Keratinocyte (primary cell): ENCODE measurements at regions not wholly inside any gene's neighbourhood (a gene's known extent, or its start where the extent isn't known, plus 50 kb on each side); places are given as distances from the start of the nearest gene placed in this dataset.

ENCODE experiments used
- DNase-seq: peaks from one replicate; pipeline ENCODE4 v3.0.0-alpha.2; 2011; ENCODE audit warnings: low read depth, missing footprints, low spot score
- FAIRE-seq: peaks from 2 replicates; lab custom pipeline; 2011; peaks lifted over from hg19 to GRCh38; lab: Jason Lieb, UNC
- H2AFZ ChIP-seq: 2 replicates; pipeline ENCODE4 v1.6.0; 2012; ENCODE audit warnings: low read length, control low read depth, inconsistent platforms; ENCODE audit not compliant: control insufficient read depth
- H3K27ac ChIP-seq: 2 replicates; pipeline ENCODE4 v1.5.1; 2011; ENCODE audit warnings: low read length; ENCODE audit not compliant: control insufficient read depth, insufficient read depth
- H3K27me3 ChIP-seq: 3 replicates; pipeline ENCODE4 v1.6.0; 2011; ENCODE audit warnings: low read length; ENCODE audit not compliant: control insufficient read depth, insufficient read depth; ENCODE audit errors: extremely low read depth
- H3K36me3 ChIP-seq, 2 experiments: 2 replicates in 1 of 2; 3 replicates in 1 of 2; pipeline ENCODE4 v1.5.1; 2011; ENCODE audit warnings: low read length in 2 of 2, mild to moderate bottlenecking in 1 of 2; ENCODE audit not compliant: control insufficient read depth in 2 of 2, insufficient read depth in 2 of 2; ENCODE audit errors: extremely low read depth in 1 of 2
- H3K4me1 ChIP-seq: 3 replicates; pipeline ENCODE4 v1.5.1; 2011; ENCODE audit warnings: low read length; ENCODE audit not compliant: control insufficient read depth, insufficient read depth; ENCODE audit errors: extremely low read depth
- H3K4me2 ChIP-seq: 3 replicates; pipeline ENCODE4 v1.6.0; 2011; ENCODE audit warnings: low read depth, low read length; ENCODE audit not compliant: control insufficient read depth, insufficient read depth; ENCODE audit errors: extremely low read depth
- H3K4me3 ChIP-seq, 3 experiments: fragments of 200-600 bp in 1 of 3; sonication (generic) in 1 of 3; 2 replicates in 2 of 3; 3 replicates in 1 of 3; pipeline ENCODE4 v1.5.1; 2011 to 2016; ENCODE audit warnings: low read length in 3 of 3, mild to moderate bottlenecking in 3 of 3, control low read depth in 2 of 3, inconsistent platforms in 1 of 3, low read depth in 1 of 3, mixed read lengths in 1 of 3, mixed run types in 1 of 3, moderate library complexity in 1 of 3; ENCODE audit not compliant: control insufficient read depth in 2 of 3, insufficient read depth in 2 of 3; ENCODE audit errors: extremely low read depth in 1 of 3
- H3K79me2 ChIP-seq: 2 replicates; pipeline ENCODE4 v1.6.0; 2012; ENCODE audit warnings: low read length; ENCODE audit not compliant: control insufficient read depth, insufficient read depth
- H3K9ac ChIP-seq: 3 replicates; pipeline ENCODE4 v1.6.0; 2011; ENCODE audit warnings: low read length; ENCODE audit not compliant: control insufficient read depth, insufficient read depth; ENCODE audit errors: extremely low read depth
- H3K9me1 ChIP-seq: 3 replicates; pipeline ENCODE4 v1.6.0; 2011; ENCODE audit warnings: low read length; ENCODE audit not compliant: control insufficient read depth, insufficient read depth; ENCODE audit errors: extremely low read depth
- H3K9me3 ChIP-seq: 2 replicates; pipeline ENCODE4 v1.5.1; 2012; ENCODE audit warnings: low read depth, low read length; ENCODE audit not compliant: control insufficient read depth
- H4K20me1 ChIP-seq: 3 replicates; pipeline ENCODE4 v1.6.0; 2011; ENCODE audit warnings: low read length; ENCODE audit not compliant: control insufficient read depth, insufficient read depth; ENCODE audit errors: extremely low read depth
- CTCF ChIP-seq, 3 experiments: IDR thresholded peaks in 1 of 3; conservative IDR thresholded peaks in 1 of 3; optimal IDR thresholded peaks in 1 of 3; 2 replicates in 2 of 3; 3 replicates in 1 of 3; pipeline versions ENCODE3 to v1.5.1; 2011; ENCODE audit warnings: low read length in 3 of 3, mild to moderate bottlenecking in 3 of 3, moderate library complexity in 2 of 3, control low read depth in 1 of 3, inconsistent platforms in 1 of 3; ENCODE audit not compliant: insufficient read depth in 2 of 3; ENCODE audit errors: extremely low read depth in 1 of 3
- EZH2 ChIP-seq: IDR thresholded peaks from one replicate; pipeline ENCODE4 v1.6.1; 2012; ENCODE audit warnings: inconsistent platforms, mild to moderate bottlenecking, low read length, moderate library complexity
- dilution Hi-C: fragments of 300-500 bp; cut with MboI; formaldehyde crosslinking; loops from one replicate; pipeline ENCODE4 v1.7.0; 2020; ENCODE audit warnings: low sequenced_read_pairs; ENCODE audit not compliant: extremely low pct_ligation_motif_present

GRCh38 chr4:126687655-126688358 is 945.0 kb upstream of the INTU start:
- Histone ChIP-seq H3K9me1 (no peaks in the 10 kb centered on the region), H3K4me2 (no peak overlapping the region), H3K9me3 (no peaks in the 10 kb centered on the region), H3K4me3 (no peak overlapping the region), H2AFZ (no peak overlapping the region), H3K79me2 (no peaks in the 10 kb centered on the region), H3K27me3 (no peaks in the 10 kb centered on the region), H4K20me1 (no peaks in the 10 kb centered on the region), H3K36me3 (no peaks in the 10 kb centered on the region), H3K9ac (no peak overlapping the region), H3K27ac (no peak overlapping the region), H3K4me1 (no peaks in the 10 kb centered on the region)
- DNase-seq (no peak), FAIRE-seq (no peak)
- no peak for TF ChIP-seq EZH2
- dilution Hi-C loops, result no loop called here

GRCh38 chr4:126691797-126692196 is 941.0 kb upstream of the INTU start:
- H3K36me3 ChIP-seq, result no peaks in the 10 kb centered on the region
- H3K27me3 ChIP-seq, result no peaks in the 10 kb centered on the region
- H3K9me1 ChIP-seq, result no peaks in the 10 kb centered on the region
- H3K4me3 ChIP-seq, result no peak overlapping the region
- no peaks in the 10 kb centered on the region for H3K9me3 ChIP-seq
- DNase-seq (no peak), FAIRE-seq (no peak)
- H3K9ac ChIP-seq, result no peak overlapping the region
- H3K79me2 ChIP-seq, result no peaks in the 10 kb centered on the region
- no peaks in the 10 kb centered on the region for H4K20me1 ChIP-seq
- H3K27ac ChIP-seq, result no peak overlapping the region
- H3K4me1 ChIP-seq, result peaks cover 2% of the 10 kb centered on the region
- TF ChIP-seq CTCF (optimal IDR thresholded peaks at IDR 0.05 in 1 of 3, IDR thresholded peaks at IDR 0.05 in 1 of 3, conservative IDR thresholded peaks at IDR 0.05 in 1 of 3; ENCODE audit: extremely low read depth in 1 of 3, insufficient read depth in 2 of 3, low read length in 3 of 3) (peak in 1 of 3 experiments; percentile 19), EZH2 (no peak)
- H2AFZ ChIP-seq, result no peak overlapping the region
- dilution Hi-C loops, result no loop called here
- no peak overlapping the region for H3K4me2 ChIP-seq

- Histone ChIP-seq H3K9me1 (no peaks in the 10 kb centered on the region), H3K79me2 (no peaks in the 10 kb centered on the region), H3K9me3 (no peaks in the 10 kb centered on the region), H3K4me2 (peak overlapping the region; percentile 34), H3K27ac (no peak overlapping the region), H3K4me1 (peaks cover 21% of the 10 kb centered on the region), H3K27me3 (no peaks in the 10 kb centered on the region), H3K4me3 (no peak overlapping the region), H3K9ac (no peak overlapping the region), H2AFZ (no peak overlapping the region), H3K36me3 (no peaks in the 10 kb centered on the region), H4K20me1 (no peaks in the 10 kb centered on the region)
- no peak for TF ChIP-seq EZH2
- no peak for TF ChIP-seq CTCF (optimal IDR thresholded peaks at IDR 0.05 in 1 of 3, IDR thresholded peaks at IDR 0.05 in 1 of 3, conservative IDR thresholded peaks at IDR 0.05 in 1 of 3; ENCODE audit: extremely low read depth in 1 of 3, insufficient read depth in 2 of 3, low read length in 3 of 3)
- FAIRE-seq (no peak), DNase-seq (peak; percentile 15)
- dilution Hi-C loops, result no loop called here
These were observed 935.0 kb upstream of the INTU start for GRCh38 chr4:126697748-126698147.
